SK-N-SH (cell line): ENCODE measurements at regions not wholly inside any gene's neighbourhood (a gene's known extent, or its start where the extent isn't known, plus 50 kb on each side); places are given as distances from the start of the nearest gene placed in this dataset.

Source experiments
- CTCF ChIA-PET: fragments of 300-600, 350-600 bp; formaldehyde crosslinking; extraction: SDS; loops from one replicate; lab custom pipeline; 2021; lab: Yijun Ruan, JAX
- POLR2A ChIA-PET: fragments of 350-600 bp; sonication (Branson Sonifier 250); formaldehyde crosslinking; extraction: SDS; loops from one replicate; lab custom pipeline; 2020; ENCODE audit warnings: antibody characterized with exemption, inconsistent platforms; lab: Yijun Ruan, JAX
- DNase-seq: peaks from one replicate; pipeline ENCODE4 v3.0.0; 2012
- H2AFZ ChIP-seq: fragments of 200-600 bp; sonication (generic); 2 replicates; pipeline ENCODE4 v1.8.1; 2016; ENCODE audit warnings: antibody characterized with exemption, mild to moderate bottlenecking, low read depth
- H3F3A ChIP-seq: fragments of 200-600 bp; sonication (generic); replicated peaks from 2 replicates; pipeline ENCODE3; 2016; ENCODE audit warnings: antibody characterized with exemption, mild to moderate bottlenecking; ENCODE audit not compliant: insufficient read depth
- H3K27ac ChIP-seq, 2 experiments: fragments of 200-500 bp in 1 of 2; fragments of 200-600 bp in 1 of 2; sonication (Bioruptor generic) in 1 of 2; sonication (generic), shearing (Covaris generic) in 1 of 2; 2 replicates each; pipeline versions ENCODE4 v1.5.1 to v1.6.1; 2014 to 2016; ENCODE audit warnings: low read depth in 2 of 2, inconsistent platforms in 1 of 2, low read length in 1 of 2, mild to moderate bottlenecking in 1 of 2, mixed read lengths in 1 of 2
- H3K27me3 ChIP-seq: fragments of 200-600 bp; sonication (generic), shearing (Covaris generic); 2 replicates; pipeline ENCODE4 v1.6.1; 2016; ENCODE audit warnings: mixed run types; ENCODE audit not compliant: insufficient read depth
- H3K36me3 ChIP-seq, 2 experiments: fragments of 200-500 bp in 1 of 2; fragments of 200-600 bp in 1 of 2; sonication (Bioruptor generic) in 1 of 2; sonication (generic) in 1 of 2; replicated peaks in 1 of 2; 2 replicates each; pipeline versions ENCODE3 to v1.5.1; 2014 to 2016; ENCODE audit warnings: low read length in 1 of 2, mild to moderate bottlenecking in 1 of 2; ENCODE audit not compliant: insufficient read depth in 2 of 2, control insufficient read depth in 1 of 2
- H3K4me1 ChIP-seq, 2 experiments: fragments of 200-500 bp in 1 of 2; fragments of 200-600 bp in 1 of 2; sonication (Bioruptor generic) in 1 of 2; sonication (generic), shearing (Covaris generic) in 1 of 2; 2 replicates each; pipeline versions ENCODE4 v1.5.1 to v1.6.1; 2014 to 2016; ENCODE audit warnings: low read depth in 1 of 2, low read length in 1 of 2, mixed run types in 1 of 2; ENCODE audit not compliant: insufficient read depth in 2 of 2, control insufficient read depth in 1 of 2
- H3K4me2 ChIP-seq: fragments of 200-600 bp; sonication (generic), shearing (Covaris generic); 2 replicates; pipeline ENCODE4 v1.6.1; 2017; ENCODE audit warnings: mixed run types
- H3K4me3 ChIP-seq, 2 experiments: fragments of 200-500 bp in 1 of 2; fragments of 200-600 bp in 1 of 2; sonication (Bioruptor generic) in 1 of 2; sonication (generic), shearing (Covaris generic) in 1 of 2; 2 replicates each; pipeline versions ENCODE4 v1.5.1 to v1.8.1; 2014 to 2016; ENCODE audit warnings: low read depth in 2 of 2, inconsistent platforms in 1 of 2, low read length in 1 of 2, mild to moderate bottlenecking in 1 of 2, mixed read lengths in 1 of 2, moderate library complexity in 1 of 2
- H3K79me2 ChIP-seq: fragments of 200-600 bp; sonication (generic); 2 replicates; pipeline ENCODE4 v1.8.1; 2017; ENCODE audit warnings: mild to moderate bottlenecking; ENCODE audit not compliant: insufficient read depth
- H3K9ac ChIP-seq: fragments of 200-600 bp; sonication (generic); 2 replicates; pipeline ENCODE4 v1.6.1; 2017; ENCODE audit warnings: mixed run types
- H3K9me2 ChIP-seq: fragments of 200-600 bp; sonication (generic); 2 replicates; pipeline ENCODE4 v1.6.1; 2017; ENCODE audit warnings: mixed run types
- H3K9me3 ChIP-seq: fragments of 200-600 bp; sonication (generic); 2 replicates; pipeline ENCODE4 v1.6.1; 2017; ENCODE audit warnings: mixed run types, mild to moderate bottlenecking, moderate library complexity
- H4K20me1 ChIP-seq: fragments of 200-600 bp; sonication (generic); 2 replicates; pipeline ENCODE4 v1.6.1; 2017; ENCODE audit warnings: mild to moderate bottlenecking, mixed run types; ENCODE audit not compliant: insufficient read depth
- CHD2 ChIP-seq: fragments of 150-350 bp; IDR thresholded peaks from 2 replicates; pipeline ENCODE4 v1.6.1; 2018; ENCODE audit warnings: low read length; ENCODE audit not compliant: partially characterized antibody
- EP300 ChIP-seq, 2 experiments: IDR thresholded peaks; 2 replicates each; pipeline versions ENCODE4 v1.4.0 to v1.6.1; 2012; ENCODE audit warnings: borderline replicate concordance in 1 of 2, low read depth in 1 of 2, low read length in 1 of 2
- FOXM1 ChIP-seq: IDR thresholded peaks from 2 replicates; pipeline ENCODE4 v1.4.0; 2012; ENCODE audit warnings: low read depth, mild to moderate bottlenecking
- GATA2 ChIP-seq: sonication (generic); formaldehyde crosslinking; IDR thresholded peaks from 2 replicates; pipeline ENCODE4 v1.5.0; 2020; ENCODE audit warnings: mild to moderate bottlenecking, missing genetic modification reagents
- MXI1 ChIP-seq: IDR thresholded peaks from 2 replicates; pipeline ENCODE4 v1.6.1; 2012; ENCODE audit warnings: mild to moderate bottlenecking, low read depth, low read length, improper control_type of control experiment
- POLR2AphosphoS5 ChIP-seq: IDR thresholded peaks from 2 replicates; pipeline ENCODE4 v1.6.1; 2012; ENCODE audit warnings: low read depth, low read length
- REST ChIP-seq: IDR thresholded peaks from 2 replicates; pipeline ENCODE4 v1.6.1; 2012; ENCODE audit warnings: mild to moderate bottlenecking, low read depth, low read length, moderate library complexity
- SIN3A ChIP-seq: IDR thresholded peaks from 2 replicates; pipeline ENCODE4 v1.6.1; 2012; ENCODE audit warnings: low read depth, mild to moderate bottlenecking, low read length, moderate library complexity, borderline replicate concordance
- TCF12 ChIP-seq: IDR thresholded peaks from 2 replicates; pipeline ENCODE4 v1.4.0; 2012
- WGBS: methylation state at CpG from one replicate; pipeline ENCODE4 v1.1.6; 2017; ENCODE audit warnings: low lambda C conversion rate; 5-methylcytosine and 5-hydroxymethylcytosine counted together

- H2AFZ ChIP-seq, result no peak overlapping the region
- H3K4me1 ChIP-seq, result no peaks in the 10 kb centered on the region; a peak in 1 of 4 replicates
- no peaks in the 10 kb centered on the region for H3K36me3 ChIP-seq
- no peaks in the 10 kb centered on the region for H3K9me2 ChIP-seq
- no peak for DNase-seq
- no peak overlapping the region for H3K27ac ChIP-seq
- TF ChIP-seq EP300 (IDR thresholded peaks at IDR 0.05; ENCODE audit: borderline replicate concordance in 1 of 2, low read depth in 1 of 2, low read length in 1 of 2), result no peak
- no peaks in the 10 kb centered on the region for H3K27me3 ChIP-seq
- H3K79me2 ChIP-seq, result no peaks in the 10 kb centered on the region
- H3K9me3 ChIP-seq, result no peaks in the 10 kb centered on the region
- POLR2A ChIA-PET, result no interaction called here
- 54% methylated on average over 3 of the region's 3 CpGs for WGBS
- no peaks in the 10 kb centered on the region for H3F3A ChIP-seq
- CTCF ChIA-PET, result interaction anchor here (1.3 to 1.7 kb wide), 3 partner anchors 38 to 1099 kb away, joined by 3 to 7 read pairs (median 5); no protein-coding TSS in a partner anchor
- H3K9ac ChIP-seq, result no peak overlapping the region
- H3K4me2 ChIP-seq, result no peak overlapping the region
- no peaks in the 10 kb centered on the region for H4K20me1 ChIP-seq
- H3K4me3 ChIP-seq, result no peak overlapping the region
Measured at GRCh38 chr7:13577566-13578145, 411.8 kb downstream of the ETV1 start.

- Histone ChIP-seq H3F3A (no peaks in the 10 kb centered on the region), H3K9ac (no peak overlapping the region), H3K36me3 (no peaks in the 10 kb centered on the region), H3K4me1 (no peaks in the 10 kb centered on the region; a peak in 1 of 4 replicates), H3K4me2 (no peak overlapping the region), H3K9me2 (no peaks in the 10 kb centered on the region), H3K4me3 (no peak overlapping the region), H3K79me2 (no peaks in the 10 kb centered on the region), H2AFZ (no peak overlapping the region), H3K27me3 (no peaks in the 10 kb centered on the region), H4K20me1 (no peaks in the 10 kb centered on the region), H3K27ac (no peak overlapping the region), H3K9me3 (no peaks in the 10 kb centered on the region)
- ChIA-PET CTCF (no interaction called here), POLR2A (no interaction called here)
- 28% methylated on average over 1 of the region's 1 CpG for WGBS
- no peak for TF ChIP-seq MXI1
- no peak for TF ChIP-seq FOXM1
- no peak for TF ChIP-seq POLR2AphosphoS5
- no peak for TF ChIP-seq SIN3A
- no peak for TF ChIP-seq REST
- TF ChIP-seq CHD2, result no peak
- no peak for TF ChIP-seq TCF12
- TF ChIP-seq GATA2 (CRISPR knock-in tag), result no peak
- no peak for DNase-seq
Measured at GRCh38 chr7:13578294-13578693, 411.2 kb downstream of the ETV1 start.
